Lung (tissue), 11 donors: ENCODE measurements at regions not wholly inside any gene's neighbourhood (a gene's known extent, or its start where the extent isn't known, plus 50 kb on each side); places are given as distances from the start of the nearest gene placed in this dataset.

Experiments used
- ATAC-seq: fragments of 200-7000 bp; cut with Tn5 transposase; one replicate; pipeline ENCODE4 v1.9.1; 2020; ENCODE audit warnings: moderate number of reproducible peaks; ENCODE audit not compliant: insufficient read depth, low FRiP score
- DNase-seq, 3 donors: peaks; one replicate each; pipeline ENCODE4 v3.0.0-alpha.2; 2013 to 2017
- H3K27ac ChIP-seq, 2 donors: one replicate each; pipeline ENCODE4 v1.5.1; 2013; ENCODE audit warnings: mild to moderate bottlenecking in 2 of 2, moderate library complexity in 2 of 2, control low read depth in 1 of 2, inconsistent platforms in 1 of 2, low read depth in 1 of 2, low read length in 1 of 2
- H3K27me3 ChIP-seq, 3 donors: one replicate each; pipeline ENCODE4 v1.5.1; 2013; ENCODE audit warnings: low read length in 2 of 3; ENCODE audit not compliant: control insufficient read depth in 3 of 3, insufficient read depth in 3 of 3
- H3K36me3 ChIP-seq, 4 donors: one replicate each; pipeline ENCODE4 v1.5.1; 2013; ENCODE audit warnings: low read length in 4 of 4, mild to moderate bottlenecking in 1 of 4, moderate library complexity in 1 of 4; ENCODE audit not compliant: control insufficient read depth in 4 of 4, insufficient read depth in 4 of 4
- H3K4me1 ChIP-seq, 5 donors: one replicate each; pipeline ENCODE4 v1.5.1; 2013; ENCODE audit warnings: low read length in 5 of 5, mild to moderate bottlenecking in 2 of 5, moderate library complexity in 1 of 5; ENCODE audit not compliant: control insufficient read depth in 5 of 5, insufficient read depth in 5 of 5
- H3K4me3 ChIP-seq: one replicate; pipeline ENCODE4 v1.5.1; 2013; ENCODE audit warnings: mild to moderate bottlenecking, control low read depth, moderate library complexity
- H3K9ac ChIP-seq, 2 donors: one replicate each; pipeline ENCODE4 v1.5.1; 2013; ENCODE audit warnings: low read length in 2 of 2, control low read depth in 1 of 2; ENCODE audit not compliant: insufficient read depth in 1 of 2
- H3K9me3 ChIP-seq, 4 donors: one replicate each; pipeline ENCODE4 v1.5.1; 2013; ENCODE audit warnings: low read length in 3 of 4, mild to moderate bottlenecking in 1 of 4, moderate library complexity in 1 of 4; ENCODE audit not compliant: control insufficient read depth in 4 of 4, insufficient read depth in 3 of 4
- WGBS, 2 donors: extraction: QIAGEN DNeasy Blood & Tissue Kit; methylation state at CpG; one replicate each; pipeline ENCODE4 v1.1.7; 2013; 5-methylcytosine and 5-hydroxymethylcytosine counted together
- TF ChIP-seq, protein P1 (sequence below): IDR thresholded peaks from 2 replicates; pipeline ENCODE4 v1.5.1; 2012; ENCODE audit warnings: mild to moderate bottlenecking; ENCODE audit errors: control extremely low read depth, extremely low read depth
- donor health status: control.
- donor health status: control.
- donor health status: Bipolar disorder and iron deficiency.
- donor health status: healthy.
- donor health status: DM: yes; HTN: yes; CAD: no.

DNA sequence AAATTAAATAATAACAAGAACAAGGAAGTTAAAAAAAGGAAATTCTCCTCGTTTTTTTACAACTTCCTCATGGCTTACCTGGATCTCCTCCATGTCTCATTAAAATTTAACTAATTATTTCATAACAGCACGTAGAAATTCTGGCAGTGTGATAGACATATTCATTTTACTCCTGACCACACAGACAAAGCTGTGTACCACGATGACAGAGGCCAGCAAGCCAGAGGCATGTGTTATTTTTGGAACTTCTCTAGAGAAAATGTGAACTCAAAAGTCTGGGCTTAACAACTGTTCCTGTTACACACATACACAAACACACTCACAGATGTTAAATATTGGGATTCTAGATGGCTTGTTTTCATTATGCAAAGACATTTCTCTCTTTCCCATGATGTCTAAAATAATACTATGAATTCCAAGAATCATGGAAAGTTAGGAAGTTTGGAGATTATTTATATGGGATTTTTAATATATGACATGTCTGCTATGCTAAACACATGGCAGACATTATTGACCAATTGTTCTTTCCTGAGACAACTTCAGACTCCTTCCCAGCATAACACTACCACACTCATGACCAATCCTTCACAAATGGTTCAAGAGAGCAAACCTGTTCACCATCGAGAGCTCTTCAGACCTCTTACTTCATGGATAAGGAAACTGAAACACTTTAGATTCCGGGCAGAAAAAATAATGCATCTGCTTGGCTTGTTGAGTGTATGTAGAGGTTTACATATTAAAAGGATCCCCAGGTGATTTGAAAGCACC lies 158.7 kb downstream of the DACT1 start:
- Histone ChIP-seq H3K4me1 (peaks cover 0 to 5% (median 0%) of the 10 kb centered on the region in 5 donors), H3K9ac (no peak overlapping the region), H3K27me3 (no peaks in the 10 kb centered on the region), H3K27ac (no peak overlapping the region), H3K4me3 (no peak overlapping the region), H3K36me3 (no peaks in the 10 kb centered on the region), H3K9me3 (no peaks in the 10 kb centered on the region)
- WGBS, 2 donors: 33 to 38% methylated on average over 5 of the region's 5 CpGs
- ATAC-seq (peak; percentile 63), DNase-seq (peak in 1 of 3 donors; percentile 56)
- TF ChIP-seq, protein P1, sequence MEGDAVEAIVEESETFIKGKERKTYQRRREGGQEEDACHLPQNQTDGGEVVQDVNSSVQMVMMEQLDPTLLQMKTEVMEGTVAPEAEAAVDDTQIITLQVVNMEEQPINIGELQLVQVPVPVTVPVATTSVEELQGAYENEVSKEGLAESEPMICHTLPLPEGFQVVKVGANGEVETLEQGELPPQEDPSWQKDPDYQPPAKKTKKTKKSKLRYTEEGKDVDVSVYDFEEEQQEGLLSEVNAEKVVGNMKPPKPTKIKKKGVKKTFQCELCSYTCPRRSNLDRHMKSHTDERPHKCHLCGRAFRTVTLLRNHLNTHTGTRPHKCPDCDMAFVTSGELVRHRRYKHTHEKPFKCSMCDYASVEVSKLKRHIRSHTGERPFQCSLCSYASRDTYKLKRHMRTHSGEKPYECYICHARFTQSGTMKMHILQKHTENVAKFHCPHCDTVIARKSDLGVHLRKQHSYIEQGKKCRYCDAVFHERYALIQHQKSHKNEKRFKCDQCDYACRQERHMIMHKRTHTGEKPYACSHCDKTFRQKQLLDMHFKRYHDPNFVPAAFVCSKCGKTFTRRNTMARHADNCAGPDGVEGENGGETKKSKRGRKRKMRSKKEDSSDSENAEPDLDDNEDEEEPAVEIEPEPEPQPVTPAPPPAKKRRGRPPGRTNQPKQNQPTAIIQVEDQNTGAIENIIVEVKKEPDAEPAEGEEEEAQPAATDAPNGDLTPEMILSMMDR: no peak

DNA sequence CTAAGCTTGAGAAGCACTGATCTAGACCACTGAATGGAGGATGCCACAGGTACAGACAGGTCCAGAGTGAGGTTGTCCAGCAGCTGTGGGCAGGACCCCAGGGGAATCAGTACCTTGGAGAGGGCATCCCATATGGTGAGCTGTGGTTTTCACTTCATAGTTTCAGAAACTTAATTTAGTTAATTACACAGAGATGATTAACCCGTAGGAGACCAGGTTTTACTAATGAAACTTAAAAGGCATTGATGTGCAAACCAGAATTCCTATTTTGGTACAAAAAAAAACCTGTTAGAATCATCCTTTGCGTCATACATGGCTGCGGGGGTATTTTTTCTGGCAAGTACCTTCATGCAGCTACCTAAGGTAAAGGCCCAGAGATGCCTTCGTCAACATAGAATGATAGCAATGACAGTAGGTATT lies 159.3 kb downstream of the DACT1 start:
- no peaks in the 10 kb centered on the region for H3K36me3 ChIP-seq

DNA sequence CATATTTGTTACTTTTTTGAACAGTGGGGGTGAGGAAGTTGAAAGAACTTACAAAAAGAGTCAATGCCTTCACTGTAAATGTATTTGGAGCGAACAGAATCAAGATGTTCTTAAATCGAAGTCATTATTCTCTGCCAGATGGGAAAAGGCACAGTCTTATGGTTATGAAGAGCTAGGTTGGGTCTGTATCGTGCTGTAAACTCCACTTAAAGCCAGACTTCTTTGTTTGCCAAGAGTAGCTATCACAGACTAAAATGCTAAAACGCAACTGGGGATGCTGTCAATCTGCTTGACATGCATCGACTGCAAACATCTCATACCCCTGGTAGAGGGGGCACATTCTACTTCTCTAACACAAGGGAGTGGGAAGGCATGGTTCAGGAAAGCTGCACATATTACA lies 160.4 kb downstream of the DACT1 start:
- 85 to 86% methylated on average over 5 of the region's 5 CpGs for WGBS, 2 donors
- H3K4me3 ChIP-seq: no peak overlapping the region
- H3K4me1 ChIP-seq: peaks cover 0 to 5% (median 0%) of the 10 kb centered on the region in 5 donors

More for the DNA sequence above, 159.3 kb downstream of the DACT1 start:
- Histone ChIP-seq H3K27me3 (no peaks in the 10 kb centered on the region), H3K4me3 (no peak overlapping the region), H3K9ac (no peak overlapping the region), H3K27ac (no peak overlapping the region), H3K9me3 (no peaks in the 10 kb centered on the region), H3K4me1 (peaks cover 0 to 5% (median 0%) of the 10 kb centered on the region in 5 donors)
- peak; percentile 50 for ATAC-seq
- 82 to 86% methylated on average over 4 of the region's 4 CpGs for WGBS, 2 donors
- TF ChIP-seq, protein P1: no peak
- no peak for DNase-seq

More for the DNA sequence above, 160.4 kb downstream of the DACT1 start:
- Histone ChIP-seq H3K27ac (no peak overlapping the region), H3K27me3 (no peaks in the 10 kb centered on the region), H3K9ac (no peak overlapping the region), H3K9me3 (no peaks in the 10 kb centered on the region), H3K36me3 (no peaks in the 10 kb centered on the region)
- DNase-seq (no peak), ATAC-seq (no peak)
- TF ChIP-seq, protein P1: no peak
